Vagina (tissue), 2 donors: ENCODE measurements at regions not wholly inside any gene's neighbourhood (a gene's known extent, or its start where the extent isn't known, plus 50 kb on each side); places are given as distances from the start of the nearest gene placed in this dataset.

Experiments
- DNase-seq, 2 donors: peaks; one replicate each; pipeline ENCODE4 v3.0.0-alpha.2; 2017; ENCODE audit errors: extremely low spot score in 2 of 2
- H3K27ac ChIP-seq: fragments of 200-600 bp; sonication (generic); one replicate; pipeline ENCODE4 v1.5.1; 2019
- H3K27me3 ChIP-seq: fragments of 200-600 bp; sonication (generic); one replicate; pipeline ENCODE4 v1.5.1; 2019
- H3K36me3 ChIP-seq, 2 donors: fragments of 200-600 bp; sonication (generic); one replicate each; pipeline ENCODE4 v1.5.1; 2017 to 2019
- H3K4me1 ChIP-seq: fragments of 200-600 bp; sonication (generic); one replicate; pipeline ENCODE4 v1.5.1; 2019
- H3K4me3 ChIP-seq, 2 donors: fragments of 200-600 bp; sonication (generic); 1 replicate in 1 of 2; 2 replicates in 1 of 2; pipeline ENCODE4 v1.5.1; 2016 to 2019
- H3K9me3 ChIP-seq: fragments of 200-600 bp; sonication (generic); one replicate; pipeline ENCODE4 v1.5.1; 2019
- CTCF ChIP-seq, 3 experiments: fragments of 450-650 bp in 2 of 3; fragments of 200-600 bp in 1 of 3; sonication (generic) in 1 of 3; IDR thresholded peaks; one replicate each; pipeline ENCODE4 v1.5.1; 2017 to 2019; ENCODE audit warnings: antibody characterized with exemption in 3 of 3, mild to moderate bottlenecking in 2 of 3, moderate library complexity in 2 of 3
- POLR2A ChIP-seq, 2 donors: fragments of 450-650 bp; IDR thresholded peaks; one replicate each; pipeline ENCODE4 v1.6.1; 2017; ENCODE audit warnings: antibody characterized with exemption in 2 of 2, mild to moderate bottlenecking in 2 of 2, moderate library complexity in 2 of 2
- POLR2AphosphoS5 ChIP-seq, 2 donors: sonication (generic); formaldehyde crosslinking; IDR thresholded peaks; one replicate each; pipeline ENCODE4 v1.9.0; 2017; ENCODE audit warnings: antibody characterized with exemption in 2 of 2, mild to moderate bottlenecking in 2 of 2, low read depth in 1 of 2; ENCODE audit not compliant: insufficient read depth in 1 of 2
- intact Hi-C: fragments of 100-400 bp; cut with DNase I; formaldehyde crosslinking; loops from one replicate; pipeline ENCODE4 v1.15.1; 2023

GRCh38 chr3:23644099-23644498, 161.7 kb upstream of the UBE2E1 start:
- Histone ChIP-seq H3K4me1 (no peaks in the 10 kb centered on the region), H3K36me3 (no peaks in the 10 kb centered on the region), H3K9me3 (no peaks in the 10 kb centered on the region), H3K4me3 (no peak overlapping the region), H3K27me3 (no peaks in the 10 kb centered on the region), H3K27ac (no peak overlapping the region)
- TF ChIP-seq CTCF (IDR thresholded peaks at IDR 0.05) = no peak
- no peak for TF ChIP-seq POLR2A (IDR thresholded peaks at IDR 0.05)
- no peak for TF ChIP-seq POLR2AphosphoS5 (IDR thresholded peaks at IDR 0.05; ENCODE audit: insufficient read depth in 1 of 2, low read depth in 1 of 2)
- intact Hi-C loops = no loop called here
- DNase-seq = peak in 1 of 2 donors; percentile 49

- no peak for DNase-seq
- intact Hi-C loops = no loop called here
- Histone ChIP-seq H3K36me3 (no peaks in the 10 kb centered on the region), H3K27me3 (no peaks in the 10 kb centered on the region), H3K27ac (no peak overlapping the region), H3K4me3 (no peak overlapping the region), H3K4me1 (no peaks in the 10 kb centered on the region), H3K9me3 (no peaks in the 10 kb centered on the region)
- TF ChIP-seq CTCF (IDR thresholded peaks at IDR 0.05) (no peak), POLR2AphosphoS5 (IDR thresholded peaks at IDR 0.05; ENCODE audit: insufficient read depth in 1 of 2, low read depth in 1 of 2) (no peak), POLR2A (IDR thresholded peaks at IDR 0.05) (no peak)
Measured at GRCh38 chr3:23644676-23645075, 161.1 kb upstream of the UBE2E1 start.

- Histone ChIP-seq H3K9me3 (no peaks in the 10 kb centered on the region), H3K27ac (no peak overlapping the region), H3K4me1 (peaks cover under 1% of the 10 kb centered on the region), H3K36me3 (no peaks in the 10 kb centered on the region), H3K4me3 (no peak overlapping the region), H3K27me3 (no peaks in the 10 kb centered on the region)
- TF ChIP-seq POLR2A (IDR thresholded peaks at IDR 0.05) (no peak), POLR2AphosphoS5 (IDR thresholded peaks at IDR 0.05; ENCODE audit: insufficient read depth in 1 of 2, low read depth in 1 of 2) (no peak), CTCF (IDR thresholded peaks at IDR 0.05) (no peak)
- intact Hi-C loops = no loop called here
- peak in 1 of 2 donors; percentile 37 for DNase-seq
Measured at GRCh38 chr3:23645533-23646183, 160.1 kb upstream of the UBE2E1 start.

GRCh38 chr3:23646184-23646920, 159.4 kb upstream of the UBE2E1 start:
- intact Hi-C loops = no loop called here
- peak in 1 of 2 donors; percentile 22 for DNase-seq
- peaks cover 6% of the 10 kb centered on the region for H3K4me1 ChIP-seq

More at GRCh38 chr3:23646184-23646920, 159.4 kb upstream of the UBE2E1 start:
- H3K27ac ChIP-seq = no peak overlapping the region
- H3K4me3 ChIP-seq = no peak overlapping the region
- H3K27me3 ChIP-seq = no peaks in the 10 kb centered on the region
- H3K36me3 ChIP-seq = no peaks in the 10 kb centered on the region
- no peak for TF ChIP-seq POLR2AphosphoS5 (IDR thresholded peaks at IDR 0.05; ENCODE audit: insufficient read depth in 1 of 2, low read depth in 1 of 2)
- no peak for TF ChIP-seq CTCF (IDR thresholded peaks at IDR 0.05)
- no peak for TF ChIP-seq POLR2A (IDR thresholded peaks at IDR 0.05)
- H3K9me3 ChIP-seq = no peaks in the 10 kb centered on the region
